Keratinocyte (primary cell): ENCODE measurements at regions not wholly inside any gene's neighbourhood (a gene's known extent, or its start where the extent isn't known, plus 50 kb on each side); places are given as distances from the start of the nearest gene placed in this dataset.
A peak's percentile ranks its signal among the peaks of the same experiment; 100 is the strongest.

Experiments
- EZH2 ChIP-seq: IDR thresholded peaks from one replicate; pipeline ENCODE4 v1.6.1; 2012; ENCODE audit warnings: inconsistent platforms, mild to moderate bottlenecking, low read length, moderate library complexity
- TF ChIP-seq, protein P1 (sequence below), 3 experiments: IDR thresholded peaks in 1 of 3; conservative IDR thresholded peaks in 1 of 3; optimal IDR thresholded peaks in 1 of 3; 2 replicates in 2 of 3; 3 replicates in 1 of 3; pipeline versions ENCODE3 to v1.5.1; 2011; ENCODE audit warnings: low read length in 3 of 3, mild to moderate bottlenecking in 3 of 3, moderate library complexity in 2 of 3, control low read depth in 1 of 3, inconsistent platforms in 1 of 3; ENCODE audit not compliant: insufficient read depth in 2 of 3; ENCODE audit errors: extremely low read depth in 1 of 3

DNA sequence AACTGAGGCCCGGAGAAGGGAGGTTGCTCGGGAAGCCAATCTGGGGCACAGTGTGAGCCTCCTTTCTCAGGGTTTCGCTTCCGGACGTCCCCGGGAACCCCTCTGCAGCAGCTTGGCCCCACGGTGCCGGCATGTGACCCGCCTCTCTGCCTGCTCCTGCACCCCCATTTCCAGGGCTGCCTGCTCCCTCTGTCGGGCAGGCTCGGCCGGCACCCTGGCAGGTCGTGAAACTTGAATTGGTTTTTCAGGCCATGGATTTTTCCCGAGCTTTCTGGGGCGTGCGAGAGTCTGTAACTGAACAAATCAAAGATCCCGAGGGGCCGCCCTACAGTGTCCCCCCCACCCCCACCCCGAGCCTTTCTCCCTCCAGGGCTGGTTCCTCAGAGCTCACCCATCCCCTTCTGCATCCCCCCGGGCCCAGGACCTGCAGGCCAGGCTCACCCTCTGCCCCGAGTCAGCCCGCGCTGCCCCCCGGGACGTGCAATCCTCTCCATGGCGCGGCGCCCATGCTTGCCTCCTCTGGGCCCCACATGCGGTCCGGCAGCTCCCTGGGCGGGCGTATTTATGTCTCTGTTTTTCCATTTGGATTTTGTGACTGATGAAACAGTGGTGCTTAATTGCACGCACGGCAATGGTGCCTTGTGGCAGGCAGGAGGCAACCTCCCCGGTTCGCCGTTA is 58.1 kb downstream of the UNCX start:
- TF ChIP-seq, protein P1, sequence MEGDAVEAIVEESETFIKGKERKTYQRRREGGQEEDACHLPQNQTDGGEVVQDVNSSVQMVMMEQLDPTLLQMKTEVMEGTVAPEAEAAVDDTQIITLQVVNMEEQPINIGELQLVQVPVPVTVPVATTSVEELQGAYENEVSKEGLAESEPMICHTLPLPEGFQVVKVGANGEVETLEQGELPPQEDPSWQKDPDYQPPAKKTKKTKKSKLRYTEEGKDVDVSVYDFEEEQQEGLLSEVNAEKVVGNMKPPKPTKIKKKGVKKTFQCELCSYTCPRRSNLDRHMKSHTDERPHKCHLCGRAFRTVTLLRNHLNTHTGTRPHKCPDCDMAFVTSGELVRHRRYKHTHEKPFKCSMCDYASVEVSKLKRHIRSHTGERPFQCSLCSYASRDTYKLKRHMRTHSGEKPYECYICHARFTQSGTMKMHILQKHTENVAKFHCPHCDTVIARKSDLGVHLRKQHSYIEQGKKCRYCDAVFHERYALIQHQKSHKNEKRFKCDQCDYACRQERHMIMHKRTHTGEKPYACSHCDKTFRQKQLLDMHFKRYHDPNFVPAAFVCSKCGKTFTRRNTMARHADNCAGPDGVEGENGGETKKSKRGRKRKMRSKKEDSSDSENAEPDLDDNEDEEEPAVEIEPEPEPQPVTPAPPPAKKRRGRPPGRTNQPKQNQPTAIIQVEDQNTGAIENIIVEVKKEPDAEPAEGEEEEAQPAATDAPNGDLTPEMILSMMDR (optimal IDR thresholded peaks at IDR 0.05 in 1 of 3, IDR thresholded peaks at IDR 0.05 in 1 of 3, conservative IDR thresholded peaks at IDR 0.05 in 1 of 3; ENCODE audit: extremely low read depth in 1 of 3, insufficient read depth in 2 of 3, low read length in 3 of 3), result peak in 2 of 3 experiments; percentile 12 to 32
- TF ChIP-seq EZH2, result peak; percentile 18
